GM12878 (cell line): ENCODE measurements at regions not wholly inside any gene's neighbourhood (a gene's known extent, or its start where the extent isn't known, plus 50 kb on each side); places are given as distances from the start of the nearest gene placed in this dataset.

Experiments used
- ATAC-seq: fragments of 200-7000 bp; cut with Tn5 transposase; 3 replicates; pipeline ENCODE4 v1.9.1; 2020; ENCODE audit warnings: mild to moderate bottlenecking, moderate library complexity
- BruUV-seq: library from RNA; stranded (reverse); fragments of 400-500 nt; replicated peaks from 2 replicates; lab custom pipeline; 2021; lab: Mats Ljungman, UMichigan
- CTCF ChIA-PET: fragments of 300-600 bp; sonication (Branson Sonifier 250); formaldehyde crosslinking; extraction: SDS; loops from one replicate; lab custom pipeline; 2021; ENCODE audit warnings: inconsistent platforms; lab: Yijun Ruan, JAX
- POLR2A ChIA-PET: fragments of 350-600 bp; formaldehyde crosslinking; extraction: SDS; loops from one replicate; lab custom pipeline; 2021; ENCODE audit warnings: inconsistent platforms; lab: Charles Lee
- RAD21 ChIA-PET: fragments of 300-600 bp; sonication (Branson Sonifier 250); formaldehyde crosslinking; loops from one replicate; lab custom pipeline; 2023; ENCODE audit warnings: antibody characterized with exemption; ENCODE audit not compliant: unreplicated experiment; lab: Charles Lee
- SMC1A ChIA-PET: fragments of 300-600 bp; sonication (Branson Sonifier 250); formaldehyde crosslinking; loops from one replicate; lab custom pipeline; 2023; ENCODE audit not compliant: unreplicated experiment, uncharacterized antibody; lab: Charles Lee
- DNase-seq: peaks from one replicate; pipeline ENCODE4 v3.0.0-alpha.2; 2011; ENCODE audit warnings: low read depth, low spot score
- FAIRE-seq: peaks from 3 replicates; lab custom pipeline; 2011; peaks lifted over from hg19 to GRCh38; lab: Jason Lieb, UNC
- H2AFZ ChIP-seq: 2 replicates; pipeline ENCODE4 v1.6.0; 2011; ENCODE audit warnings: low read depth, low read length, control low read depth; ENCODE audit not compliant: control insufficient read depth
- H3K27ac ChIP-seq: 2 replicates; pipeline ENCODE4 v1.5.1; 2011; ENCODE audit warnings: control low read depth; ENCODE audit not compliant: control insufficient read depth, insufficient read depth
- H3K27me3 ChIP-seq, 2 experiments: replicated peaks in 1 of 2; 2 replicates each; pipeline versions ENCODE4 v1.6.0 to v1.6.1; 2011; ENCODE audit warnings: low read length in 1 of 2; ENCODE audit not compliant: control insufficient read depth in 2 of 2, insufficient read depth in 2 of 2
- H3K36me3 ChIP-seq, 2 experiments: 2 replicates each; pipeline ENCODE4 v1.5.1; 2011; ENCODE audit warnings: low read length in 1 of 2; ENCODE audit not compliant: control insufficient read depth in 2 of 2, insufficient read depth in 2 of 2
- H3K4me1 ChIP-seq: 2 replicates; pipeline ENCODE4 v1.6.1; 2011; ENCODE audit warnings: mild to moderate bottlenecking, low read length, moderate library complexity, mixed read lengths; ENCODE audit not compliant: control insufficient read depth, insufficient read depth
- H3K4me2 ChIP-seq: 2 replicates; pipeline ENCODE4 v1.6.0; 2011; ENCODE audit warnings: control low read depth; ENCODE audit not compliant: control insufficient read depth, insufficient read depth
- H3K4me3 ChIP-seq: fragments of 200-600 bp; sonication (generic); 2 replicates; pipeline ENCODE4 v1.5.1; 2016
- H3K79me2 ChIP-seq: 2 replicates; pipeline ENCODE4 v1.6.0; 2011; ENCODE audit warnings: low read length; ENCODE audit not compliant: control insufficient read depth, insufficient read depth
- H3K9ac ChIP-seq: 2 replicates; pipeline ENCODE4 v1.8.0; 2011; ENCODE audit warnings: low read length, control low read depth, mixed read lengths; ENCODE audit not compliant: control insufficient read depth, insufficient read depth
- H3K9me3 ChIP-seq: replicated peaks from 3 replicates; pipeline ENCODE4 v1.5.1; 2011; ENCODE audit warnings: mild to moderate bottlenecking, low read length; ENCODE audit not compliant: control insufficient read depth, insufficient read depth
- H4K20me1 ChIP-seq: 2 replicates; pipeline ENCODE4 v1.6.0; 2011; ENCODE audit not compliant: control insufficient read depth, insufficient read depth
- GABPA ChIP-seq: IDR thresholded peaks from 2 replicates; pipeline ENCODE4 v1.6.1; 2014; ENCODE audit warnings: antibody characterized with exemption, low read depth, mild to moderate bottlenecking, inconsistent platforms
- KAT2A ChIP-seq: conservative IDR thresholded peaks from 2 replicates; pipeline ENCODE4 v1.6.1; 2011; ENCODE audit warnings: low read depth, low read length; ENCODE audit not compliant: control insufficient read depth
- SP1 ChIP-seq: IDR thresholded peaks from one replicate; pipeline ENCODE4 v1.6.1; 2011; ENCODE audit warnings: low read depth, low read length
- SREBF2 ChIP-seq: IDR thresholded peaks from 2 replicates; pipeline ENCODE4 v1.6.1; 2012; ENCODE audit warnings: mild to moderate bottlenecking, low read length
- YBX1 ChIP-seq: fragments of 450-650 bp; IDR thresholded peaks from 2 replicates; pipeline ENCODE4 v1.6.1; 2016; ENCODE audit warnings: antibody characterized with exemption
- YY1 ChIP-seq: IDR thresholded peaks from 2 replicates; pipeline ENCODE4 v1.6.1; 2011; ENCODE audit warnings: low read depth, mild to moderate bottlenecking, low read length
- ZNF207 ChIP-seq: fragments of 450-650 bp; IDR thresholded peaks from 2 replicates; pipeline ENCODE4 v1.6.1; 2014; ENCODE audit warnings: antibody characterized with exemption, mild to moderate bottlenecking, borderline replicate concordance
- WGBS: methylation state at CpG from one replicate; pipeline ENCODE4 v1.1.6; 2016; ENCODE audit warnings: low lambda C conversion rate; ENCODE audit not compliant: insufficient replicate concordance, insufficient coverage; ENCODE audit errors: missing lambda C conversion rate; 5-methylcytosine and 5-hydroxymethylcytosine counted together
- in situ Hi-C: fragments of 300-500 bp; cut with MboI; formaldehyde crosslinking; loops from 9 replicates; pipeline ENCODE4 v1.14.3; 2018; ENCODE audit warnings: mixed read lengths
- intact Hi-C: fragments of 100-400 bp; cut with micrococcal nuclease; formaldehyde crosslinking; loops from one replicate; pipeline ENCODE4 v1.14.2; 2022; ENCODE audit not compliant: unreplicated experiment

DNA sequence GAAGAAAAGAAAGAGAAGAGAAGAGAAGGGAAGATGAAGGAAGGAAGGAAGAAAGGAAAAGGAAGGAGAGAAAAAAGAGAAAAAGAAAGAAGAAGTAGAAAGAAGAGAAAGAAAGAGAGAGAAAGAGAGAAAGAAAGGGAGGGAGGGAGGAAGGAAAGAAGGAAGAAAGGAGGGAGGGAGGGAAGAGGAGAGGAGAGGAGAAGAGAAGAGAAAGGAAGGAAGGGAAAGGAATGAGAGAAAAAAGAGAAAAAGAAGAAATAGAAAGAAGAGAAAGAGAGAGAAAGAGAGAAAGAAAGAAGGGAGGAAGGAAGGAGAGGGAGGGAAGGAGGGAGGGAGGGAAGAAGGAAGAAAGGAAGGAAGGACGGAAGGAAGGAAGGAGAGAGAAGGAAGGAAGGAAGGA lies 217.9 kb upstream of the POU1F1 start:
- Histone ChIP-seq H3K9me3 (no peaks in the 10 kb centered on the region), H3K27ac (no peak overlapping the region), H3K4me3 (no peak overlapping the region), H3K9ac (no peak overlapping the region), H3K36me3 (no peaks in the 10 kb centered on the region), H3K4me2 (no peak overlapping the region), H3K27me3 (no peaks in the 10 kb centered on the region), H2AFZ (no peak overlapping the region), H4K20me1 (no peaks in the 10 kb centered on the region), H3K79me2 (no peaks in the 10 kb centered on the region), H3K4me1 (no peaks in the 10 kb centered on the region)
- no TSS peak for BruUV-seq
- RAD21 ChIA-PET = no interaction called here
- no peak for DNase-seq
- POLR2A ChIA-PET = no interaction called here
- ATAC-seq = no peak
- in situ Hi-C loops = no loop called here
- CTCF ChIA-PET = no interaction called here
- WGBS = no CpG with 5 or more reads among the region's 1 CpG
- FAIRE-seq = no peak
- TF ChIP-seq SP1 = no peak
- no peak for TF ChIP-seq GABPA
- no peak for TF ChIP-seq KAT2A
- intact Hi-C loops = no loop called here
- SMC1A ChIA-PET = no interaction called here

GRCh38 chr3:87491843-87492242 lies 215.5 kb upstream of the POU1F1 start:
- no peaks in the 10 kb centered on the region for H3K27me3 ChIP-seq
- H3K9ac ChIP-seq = no peak overlapping the region
- FAIRE-seq (no peak), ATAC-seq (no peak)
- no peaks in the 10 kb centered on the region for H3K36me3 ChIP-seq
- H3K4me2 ChIP-seq = no peak overlapping the region
- no peaks in the 10 kb centered on the region for H3K79me2 ChIP-seq
- in situ Hi-C loops = no loop called here
- RAD21 ChIA-PET = no interaction called here
- CTCF ChIA-PET = no interaction called here
- no peak overlapping the region for H2AFZ ChIP-seq
- POLR2A ChIA-PET = no interaction called here
- H3K9me3 ChIP-seq = no peaks in the 10 kb centered on the region
- SMC1A ChIA-PET = no interaction called here
- 41% methylated on average over 2 of the region's 2 CpGs for WGBS
- H3K4me1 ChIP-seq = no peaks in the 10 kb centered on the region
- H3K27ac ChIP-seq = no peak overlapping the region
- no TSS peak for BruUV-seq
- TF ChIP-seq YBX1 = no peak
- no peak for TF ChIP-seq GABPA
- no peak for TF ChIP-seq SREBF2
- TF ChIP-seq ZNF207 = no peak
- TF ChIP-seq KAT2A = no peak
- no peak for TF ChIP-seq YY1
- TF ChIP-seq, all 136 proteins: peak for 0
- Histone ChIP-seq H3K4me3 (no peak overlapping the region), H4K20me1 (no peaks in the 10 kb centered on the region)
- intact Hi-C loops = no loop called here
- DNase-seq = no peak
